ENCODE measurements at regions not wholly inside any gene's neighbourhood (a gene's known extent, or its start where the extent isn't known, plus 50 kb on each side); places are given as distances from the start of the nearest gene placed in this dataset.

GRCh38 chr13:54945973-54946372, 1917.4 kb downstream of the OLFM4 start:
- Mint-ChIP-seq H3K27ac (no peak overlapping the region), H3K27me3 (ENCODE audit: low read depth in 2 of 2) (no peaks in the 10 kb centered on the region), H3K4me3 (no peak overlapping the region), H3K4me1 (no peaks in the 10 kb centered on the region), H3K9me3 (peaks cover 10 to 14% of the 10 kb centered on the region in 2 donors), H3K36me3 (peaks cover 5% of the 10 kb centered on the region)
- no peaks in the 10 kb centered on the region for H3K36me3 ChIP-seq (ENCODE audit: control insufficient read depth, insufficient read depth, low read length)
- DNase-seq (no peak), ATAC-seq (no peak)
- H3K27me3 ChIP-seq (ENCODE audit: control insufficient read depth, insufficient read depth, low read length), result no peaks in the 10 kb centered on the region
- no peaks in the 10 kb centered on the region for H3K9me3 ChIP-seq (ENCODE audit: control insufficient read depth, insufficient read depth, low read length)
- H3K4me1 ChIP-seq (ENCODE audit: control insufficient read depth, insufficient read depth, low read length), result no peaks in the 10 kb centered on the region
- 44% methylated on average over 1 of the region's 1 CpG for WGBS (ENCODE audit: insufficient coverage)
- no peak overlapping the region for H3K4me3 ChIP-seq (ENCODE audit: low read length)
- no peak overlapping the region for H3K27ac ChIP-seq (ENCODE audit: low read length)
- intact Hi-C loops (cut with micrococcal nuclease), result no loop called here
- no peak for TF ChIP-seq CTCF (IDR thresholded peaks at IDR 0.05)

GRCh38 chr13:54949735-54950134, 1921.1 kb downstream of the OLFM4 start:
- Mint-ChIP-seq H3K4me1 (no peaks in the 10 kb centered on the region), H3K27ac (no peak overlapping the region), H3K36me3 (no peaks in the 10 kb centered on the region), H3K9me3 (peaks cover 2 to 13% of the 10 kb centered on the region in 2 donors), H3K4me3 (no peak overlapping the region), H3K27me3 (ENCODE audit: low read depth in 2 of 2) (no peaks in the 10 kb centered on the region)
- Histone ChIP-seq H3K36me3 (ENCODE audit: control insufficient read depth, insufficient read depth, low read length) (no peaks in the 10 kb centered on the region), H3K4me1 (ENCODE audit: control insufficient read depth, insufficient read depth, low read length) (no peaks in the 10 kb centered on the region), H3K4me3 (ENCODE audit: low read length) (no peak overlapping the region), H3K27me3 (ENCODE audit: control insufficient read depth, insufficient read depth, low read length) (no peaks in the 10 kb centered on the region), H3K27ac (ENCODE audit: low read length) (no peak overlapping the region), H3K9me3 (ENCODE audit: control insufficient read depth, insufficient read depth, low read length) (no peaks in the 10 kb centered on the region)
- ATAC-seq (no peak), DNase-seq (no peak)
- 54% methylated on average over 4 of the region's 4 CpGs for WGBS (ENCODE audit: insufficient coverage)
- intact Hi-C loops (cut with micrococcal nuclease), result no loop called here
- no peak for TF ChIP-seq CTCF (IDR thresholded peaks at IDR 0.05)

- Mint-ChIP-seq H3K27ac (no peak overlapping the region), H3K27me3 (ENCODE audit: low read depth in 2 of 2) (no peaks in the 10 kb centered on the region), H3K4me1 (no peaks in the 10 kb centered on the region), H3K9me3 (peaks cover 4 to 13% of the 10 kb centered on the region in 2 donors), H3K36me3 (no peaks in the 10 kb centered on the region), H3K4me3 (no peak overlapping the region)
- no peak for DNase-seq
- H3K27ac ChIP-seq (ENCODE audit: low read length), result no peak overlapping the region
- intact Hi-C loops (cut with micrococcal nuclease), result no loop called here
- no peak for TF ChIP-seq CTCF (IDR thresholded peaks at IDR 0.05)
- H3K36me3 ChIP-seq (ENCODE audit: control insufficient read depth, insufficient read depth, low read length), result no peaks in the 10 kb centered on the region
- no peaks in the 10 kb centered on the region for H3K4me1 ChIP-seq (ENCODE audit: control insufficient read depth, insufficient read depth, low read length)
- no peaks in the 10 kb centered on the region for H3K9me3 ChIP-seq (ENCODE audit: control insufficient read depth, insufficient read depth, low read length)
- 53% methylated on average over 1 of the region's 1 CpG for WGBS (ENCODE audit: insufficient coverage)
- no peaks in the 10 kb centered on the region for H3K27me3 ChIP-seq (ENCODE audit: control insufficient read depth, insufficient read depth, low read length)
- no peak for ATAC-seq
- no peak overlapping the region for H3K4me3 ChIP-seq (ENCODE audit: low read length)
Observed at GRCh38 chr13:54950546-54950945, 1921.9 kb downstream of the OLFM4 start.

- intact Hi-C loops (cut with micrococcal nuclease), result no loop called here
- H3K4me3 Mint-ChIP-seq, result no peak overlapping the region
- no peak overlapping the region for H3K27ac Mint-ChIP-seq
- no peaks in the 10 kb centered on the region for H3K27me3 ChIP-seq (ENCODE audit: control insufficient read depth, insufficient read depth, low read length)
- H3K36me3 Mint-ChIP-seq, result no peaks in the 10 kb centered on the region
- H3K27ac ChIP-seq (ENCODE audit: low read length), result no peak overlapping the region
- no peaks in the 10 kb centered on the region for H3K36me3 ChIP-seq (ENCODE audit: control insufficient read depth, insufficient read depth, low read length)
- no peak for ATAC-seq
- TF ChIP-seq CTCF (IDR thresholded peaks at IDR 0.05), result no peak
- H3K27me3 Mint-ChIP-seq (ENCODE audit: low read depth in 2 of 2), result no peaks in the 10 kb centered on the region
- H3K9me3 Mint-ChIP-seq, result peaks cover 6 to 16% of the 10 kb centered on the region in 2 donors
- H3K4me1 ChIP-seq (ENCODE audit: control insufficient read depth, insufficient read depth, low read length), result no peaks in the 10 kb centered on the region
- DNase-seq, result no peak
- no CpG with 5 or more reads among the region's 1 CpG for WGBS (ENCODE audit: insufficient coverage)
- no peak overlapping the region for H3K4me3 ChIP-seq (ENCODE audit: low read length)
- peaks cover 6% of the 10 kb centered on the region for H3K9me3 ChIP-seq (ENCODE audit: control insufficient read depth, insufficient read depth, low read length)
- H3K4me1 Mint-ChIP-seq, result no peaks in the 10 kb centered on the region
Observed at GRCh38 chr13:54953786-54954185, 1925.2 kb downstream of the OLFM4 start.
